BJ (cell line): ENCODE measurements at regions not wholly inside any gene's neighbourhood (a gene's known extent, or its start where the extent isn't known, plus 50 kb on each side); places are given as distances from the start of the nearest gene placed in this dataset.

Source experiments
- CTCF ChIA-PET: fragments of 350-600 bp; formaldehyde crosslinking; extraction: SDS; loops from one replicate; lab custom pipeline; 2021; ENCODE audit warnings: antibody characterized with exemption, inconsistent platforms; lab: Yijun Ruan, JAX
- POLR2A ChIA-PET: fragments of 300-600 bp; sonication (Branson Sonifier 250); formaldehyde crosslinking; extraction: SDS; loops from one replicate; lab custom pipeline; 2021; ENCODE audit warnings: antibody characterized with exemption; lab: Charles Lee
- DNase-seq: peaks from one replicate; pipeline ENCODE4 v3.0.0-alpha.2; 2011; ENCODE audit warnings: low read depth
- H3K27me3 ChIP-seq: 2 replicates; pipeline ENCODE4 v1.6.0; 2011; ENCODE audit warnings: low read length; ENCODE audit not compliant: control insufficient read depth, insufficient read depth
- H3K36me3 ChIP-seq: 2 replicates; pipeline ENCODE4 v1.5.1; 2011; ENCODE audit warnings: low read length; ENCODE audit not compliant: control insufficient read depth, insufficient read depth
- H3K4me3 ChIP-seq: 2 replicates; pipeline ENCODE4 v1.5.1; 2011; ENCODE audit warnings: low read depth, mild to moderate bottlenecking, control low read depth, low read length
- TF ChIP-seq, protein P1 (sequence below): IDR thresholded peaks from 2 replicates; pipeline ENCODE4 v1.5.1; 2011; ENCODE audit warnings: low read depth, mild to moderate bottlenecking, control low read depth, inconsistent platforms, low read length, moderate library complexity; ENCODE audit not compliant: insufficient read depth

DNA sequence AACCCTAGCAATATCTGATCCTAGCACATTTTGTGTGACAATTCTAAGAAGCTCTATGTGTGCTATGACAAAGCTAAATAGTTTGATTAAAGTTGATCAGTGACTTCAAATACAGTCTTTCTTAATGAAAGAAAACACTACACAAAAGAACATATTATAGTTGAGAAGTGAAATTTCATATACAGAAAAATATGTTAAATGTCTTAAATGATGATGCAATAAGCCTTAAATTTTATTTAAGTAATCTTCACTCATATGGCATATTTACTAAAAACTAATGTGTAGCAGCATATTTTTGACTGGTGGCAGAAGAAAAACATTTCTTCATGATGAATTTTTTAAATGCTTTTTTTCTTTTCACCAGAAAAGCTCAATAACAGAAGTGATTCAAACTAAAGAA lies 485.5 kb downstream of the TUSC7 start:
- H3K27me3 ChIP-seq = no peaks in the 10 kb centered on the region
- TF ChIP-seq, protein P1, sequence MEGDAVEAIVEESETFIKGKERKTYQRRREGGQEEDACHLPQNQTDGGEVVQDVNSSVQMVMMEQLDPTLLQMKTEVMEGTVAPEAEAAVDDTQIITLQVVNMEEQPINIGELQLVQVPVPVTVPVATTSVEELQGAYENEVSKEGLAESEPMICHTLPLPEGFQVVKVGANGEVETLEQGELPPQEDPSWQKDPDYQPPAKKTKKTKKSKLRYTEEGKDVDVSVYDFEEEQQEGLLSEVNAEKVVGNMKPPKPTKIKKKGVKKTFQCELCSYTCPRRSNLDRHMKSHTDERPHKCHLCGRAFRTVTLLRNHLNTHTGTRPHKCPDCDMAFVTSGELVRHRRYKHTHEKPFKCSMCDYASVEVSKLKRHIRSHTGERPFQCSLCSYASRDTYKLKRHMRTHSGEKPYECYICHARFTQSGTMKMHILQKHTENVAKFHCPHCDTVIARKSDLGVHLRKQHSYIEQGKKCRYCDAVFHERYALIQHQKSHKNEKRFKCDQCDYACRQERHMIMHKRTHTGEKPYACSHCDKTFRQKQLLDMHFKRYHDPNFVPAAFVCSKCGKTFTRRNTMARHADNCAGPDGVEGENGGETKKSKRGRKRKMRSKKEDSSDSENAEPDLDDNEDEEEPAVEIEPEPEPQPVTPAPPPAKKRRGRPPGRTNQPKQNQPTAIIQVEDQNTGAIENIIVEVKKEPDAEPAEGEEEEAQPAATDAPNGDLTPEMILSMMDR = no peak
- ChIA-PET CTCF (interaction anchor here (0.7 to 3.7 kb wide), 6 partner anchors 16 to 176 kb away, joined by 3 to 13 read pairs (median 3); no protein-coding TSS in a partner anchor), POLR2A (no interaction called here)
- DNase-seq = no peak
- H3K36me3 ChIP-seq = no peaks in the 10 kb centered on the region
- H3K4me3 ChIP-seq = no peak overlapping the region

DNA sequence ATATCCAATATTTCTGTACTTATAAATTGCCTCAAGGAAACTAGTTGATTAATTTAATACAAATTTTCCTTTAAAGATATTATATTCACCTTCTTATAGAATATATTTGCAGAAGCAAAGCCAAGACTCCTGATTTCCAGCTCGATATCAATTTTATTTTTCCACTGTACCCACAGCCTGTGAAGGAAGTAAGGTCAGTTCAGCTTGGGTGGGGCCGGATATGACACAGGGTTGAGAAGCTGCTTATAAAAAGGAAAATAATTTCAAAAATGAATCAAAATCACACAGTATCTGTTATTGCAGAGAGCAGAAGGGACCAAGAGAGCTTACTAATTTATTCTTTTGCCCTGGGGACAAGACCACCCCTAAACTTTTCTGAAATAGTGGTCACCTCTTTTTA lies 491.4 kb downstream of the TUSC7 start:
- TF ChIP-seq, protein P1 = no peak
- no peaks in the 10 kb centered on the region for H3K27me3 ChIP-seq
- no peak overlapping the region for H3K4me3 ChIP-seq
- no peaks in the 10 kb centered on the region for H3K36me3 ChIP-seq
- ChIA-PET POLR2A (no interaction called here), CTCF (no interaction called here)
- no peak for DNase-seq

DNA sequence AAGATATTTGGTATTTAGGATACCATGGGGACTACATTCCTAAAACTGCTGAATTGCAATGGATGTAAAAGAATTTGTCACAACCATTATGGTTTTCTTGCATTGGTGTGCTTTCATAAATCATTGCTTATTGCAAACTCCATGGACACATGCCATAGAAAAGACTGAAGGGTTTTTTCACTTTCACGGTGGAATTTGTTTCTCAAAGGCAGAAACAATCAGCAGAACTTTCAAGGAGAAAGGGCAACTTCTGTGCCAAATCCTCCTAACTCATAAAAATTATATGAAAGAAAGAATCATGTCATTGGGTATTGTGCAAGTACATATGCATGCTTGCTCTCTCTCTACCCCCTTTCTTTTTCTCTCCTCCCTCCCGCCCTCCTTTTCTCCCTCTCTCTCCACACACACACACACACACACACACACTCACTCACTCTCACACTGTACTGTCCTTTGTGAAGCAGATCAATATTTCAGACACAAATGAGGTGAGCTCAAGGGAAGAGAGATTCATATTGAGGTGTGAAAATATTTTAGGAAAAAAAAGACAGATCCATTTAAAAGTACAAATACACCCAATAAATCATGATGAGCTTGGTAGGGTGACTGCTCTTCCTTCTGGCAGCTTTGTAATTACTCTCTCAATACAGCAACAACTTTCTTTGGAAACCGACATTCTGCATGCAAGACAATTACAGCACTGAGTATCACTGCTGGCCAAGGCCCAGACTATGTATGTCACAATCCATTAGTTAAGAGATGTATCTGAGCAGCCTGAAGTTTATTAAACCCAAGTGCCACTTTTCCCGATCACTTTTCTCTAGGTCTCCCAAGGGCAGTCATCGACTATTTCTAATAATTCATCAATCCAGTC lies 492.6 kb downstream of the TUSC7 start:
- TF ChIP-seq, protein P1 = no peak
- CTCF ChIA-PET = no interaction called here
- no peak for DNase-seq
- no peaks in the 10 kb centered on the region for H3K27me3 ChIP-seq
- no peak overlapping the region for H3K4me3 ChIP-seq
- no peaks in the 10 kb centered on the region for H3K36me3 ChIP-seq
- POLR2A ChIA-PET = no interaction called here

DNA sequence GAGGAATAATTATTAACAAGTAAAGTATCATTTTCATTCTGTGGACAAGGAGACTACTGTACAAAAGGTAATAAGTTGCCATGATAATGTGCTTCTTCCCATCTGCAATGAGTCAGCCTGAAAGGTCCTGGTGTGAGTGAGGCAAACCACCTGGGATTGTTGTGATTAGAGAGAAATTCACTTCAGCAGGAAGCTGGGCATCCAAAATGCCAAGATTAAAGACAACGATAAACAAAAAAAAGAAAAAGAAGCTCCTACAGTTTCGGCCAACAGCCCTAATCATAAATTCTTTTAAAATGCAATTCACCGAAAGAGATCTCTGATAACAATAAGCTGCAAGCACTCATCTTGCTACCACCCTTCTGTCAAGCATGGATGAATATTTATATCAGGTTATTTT lies 507.8 kb downstream of the TUSC7 start:
- ChIA-PET CTCF (no interaction called here), POLR2A (no interaction called here)
- TF ChIP-seq, protein P1 = no peak
- Histone ChIP-seq H3K4me3 (no peak overlapping the region), H3K27me3 (no peaks in the 10 kb centered on the region), H3K36me3 (no peaks in the 10 kb centered on the region)
- no peak for DNase-seq

DNA sequence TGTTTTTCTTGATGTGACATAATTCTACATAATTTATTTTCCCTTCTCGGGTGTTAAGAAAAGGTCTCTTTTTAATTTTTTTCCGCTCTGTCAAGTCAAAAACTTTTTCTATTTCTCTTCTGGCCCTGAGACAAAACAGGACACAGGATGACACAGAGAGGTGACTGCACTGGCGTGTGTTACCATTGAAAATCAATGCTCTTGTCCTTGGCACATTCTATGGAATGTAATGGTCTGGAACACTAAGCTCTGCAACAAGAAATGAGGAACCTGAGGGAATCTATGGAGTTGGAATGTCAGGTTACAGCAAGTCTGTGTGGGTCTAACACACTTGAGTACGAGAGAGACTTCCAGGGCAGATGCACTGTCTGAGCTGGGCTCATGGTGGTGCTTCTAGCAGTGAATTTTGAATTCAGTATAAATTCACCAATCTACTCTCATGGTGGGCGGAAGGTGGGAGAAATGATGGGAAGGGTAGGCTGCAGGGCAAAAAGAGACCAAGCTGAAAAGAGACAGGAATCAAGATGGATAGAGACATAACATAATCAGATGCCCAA lies 508.3 kb downstream of the TUSC7 start:
- no peak for DNase-seq
- CTCF ChIA-PET = interaction anchor here (0.5 kb wide), 1 partner anchor 55 kb away, joined by 3 read pairs; no protein-coding TSS in a partner anchor
- TF ChIP-seq, protein P1 = no peak
- Histone ChIP-seq H3K4me3 (no peak overlapping the region), H3K36me3 (no peaks in the 10 kb centered on the region), H3K27me3 (no peaks in the 10 kb centered on the region)
- POLR2A ChIA-PET = no interaction called here
